Osteoblast (primary cell): ENCODE measurements at regions not wholly inside any gene's neighbourhood (a gene's known extent, or its start where the extent isn't known, plus 50 kb on each side); places are given as distances from the start of the nearest gene placed in this dataset.

Experiments used
- DNase-seq: peaks from one replicate; pipeline ENCODE4 v3.0.0; 2011; ENCODE audit warnings: low spot score, mixed read lengths; ENCODE audit not compliant: insufficient read length; ENCODE audit errors: missing footprints
- H2AFZ ChIP-seq: 2 replicates; pipeline ENCODE4 v1.6.0; 2011; ENCODE audit warnings: mild to moderate bottlenecking, low read length
- H3K27ac ChIP-seq: 2 replicates; pipeline ENCODE4 v1.5.1; 2011; ENCODE audit warnings: mild to moderate bottlenecking, low read depth, low read length, moderate library complexity
- H3K27me3 ChIP-seq: 2 replicates; pipeline ENCODE4 v1.6.0; 2012; ENCODE audit warnings: mild to moderate bottlenecking, control low read depth, inconsistent platforms, low read length, moderate library complexity; ENCODE audit not compliant: insufficient read depth
- H3K36me3 ChIP-seq: 2 replicates; pipeline ENCODE4 v1.5.1; 2011; ENCODE audit warnings: mild to moderate bottlenecking, low read length, control low read depth, moderate library complexity; ENCODE audit not compliant: insufficient read depth
- H3K4me1 ChIP-seq: 2 replicates; pipeline ENCODE4 v1.5.1; 2011; ENCODE audit warnings: mild to moderate bottlenecking, low read length, control low read depth, moderate library complexity; ENCODE audit not compliant: insufficient read depth
- H3K4me2 ChIP-seq: 2 replicates; pipeline ENCODE4 v1.6.0; 2011; ENCODE audit warnings: mild to moderate bottlenecking, low read length; ENCODE audit not compliant: insufficient read depth
- H3K4me3 ChIP-seq: fragments of 200-600 bp; sonication (generic); 3 replicates; pipeline ENCODE4 v1.5.1; 2012; ENCODE audit warnings: mild to moderate bottlenecking, low read length, inconsistent platforms; ENCODE audit not compliant: insufficient read depth
- H3K79me2 ChIP-seq: 2 replicates; pipeline ENCODE4 v1.6.0; 2012; ENCODE audit warnings: mild to moderate bottlenecking, low read length, control low read depth, inconsistent platforms; ENCODE audit not compliant: insufficient read depth
- H3K9me3 ChIP-seq: 2 replicates; pipeline ENCODE4 v1.5.1; 2011; ENCODE audit warnings: low read depth, low read length, control low read depth
- H4K20me1 ChIP-seq: 2 replicates; pipeline ENCODE4 v1.6.0; 2012; ENCODE audit warnings: mild to moderate bottlenecking, low read length, control low read depth; ENCODE audit not compliant: insufficient read depth
- TF ChIP-seq, protein P1 (sequence below): IDR thresholded peaks from 2 replicates; pipeline ENCODE4 v1.5.1; 2011; ENCODE audit warnings: mild to moderate bottlenecking, low read depth, low read length, moderate library complexity; ENCODE audit errors: extremely low read depth

DNA sequence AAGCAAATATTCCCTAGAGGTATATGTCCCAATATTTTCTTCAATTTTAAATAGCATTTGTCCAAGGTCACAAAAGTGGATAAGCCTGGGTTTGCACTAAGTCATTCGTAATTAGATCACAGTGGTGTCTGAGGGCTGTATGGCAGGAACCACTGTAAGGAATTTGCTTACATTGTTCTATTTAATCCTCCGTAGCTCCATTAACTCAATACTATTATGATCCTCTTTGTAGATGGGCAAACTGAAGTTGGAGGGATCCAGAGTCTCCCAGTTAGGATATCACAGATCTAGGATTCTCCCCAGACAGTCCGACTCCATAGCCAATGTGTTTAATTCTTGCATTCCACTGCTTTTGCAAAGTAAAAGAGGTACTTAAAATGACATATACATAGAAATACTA lies 242.7 kb upstream of the DCAF8L1 start:
- TF ChIP-seq, protein P1, sequence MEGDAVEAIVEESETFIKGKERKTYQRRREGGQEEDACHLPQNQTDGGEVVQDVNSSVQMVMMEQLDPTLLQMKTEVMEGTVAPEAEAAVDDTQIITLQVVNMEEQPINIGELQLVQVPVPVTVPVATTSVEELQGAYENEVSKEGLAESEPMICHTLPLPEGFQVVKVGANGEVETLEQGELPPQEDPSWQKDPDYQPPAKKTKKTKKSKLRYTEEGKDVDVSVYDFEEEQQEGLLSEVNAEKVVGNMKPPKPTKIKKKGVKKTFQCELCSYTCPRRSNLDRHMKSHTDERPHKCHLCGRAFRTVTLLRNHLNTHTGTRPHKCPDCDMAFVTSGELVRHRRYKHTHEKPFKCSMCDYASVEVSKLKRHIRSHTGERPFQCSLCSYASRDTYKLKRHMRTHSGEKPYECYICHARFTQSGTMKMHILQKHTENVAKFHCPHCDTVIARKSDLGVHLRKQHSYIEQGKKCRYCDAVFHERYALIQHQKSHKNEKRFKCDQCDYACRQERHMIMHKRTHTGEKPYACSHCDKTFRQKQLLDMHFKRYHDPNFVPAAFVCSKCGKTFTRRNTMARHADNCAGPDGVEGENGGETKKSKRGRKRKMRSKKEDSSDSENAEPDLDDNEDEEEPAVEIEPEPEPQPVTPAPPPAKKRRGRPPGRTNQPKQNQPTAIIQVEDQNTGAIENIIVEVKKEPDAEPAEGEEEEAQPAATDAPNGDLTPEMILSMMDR: no peak
- Histone ChIP-seq H3K9me3 (no peaks in the 10 kb centered on the region), H4K20me1 (no peaks in the 10 kb centered on the region), H3K36me3 (no peaks in the 10 kb centered on the region), H3K27ac (no peak overlapping the region), H3K4me3 (no peak overlapping the region), H3K4me1 (no peaks in the 10 kb centered on the region), H3K4me2 (no peak overlapping the region), H2AFZ (no peak overlapping the region), H3K79me2 (no peaks in the 10 kb centered on the region), H3K27me3 (no peaks in the 10 kb centered on the region)
- DNase-seq: no peak

DNA sequence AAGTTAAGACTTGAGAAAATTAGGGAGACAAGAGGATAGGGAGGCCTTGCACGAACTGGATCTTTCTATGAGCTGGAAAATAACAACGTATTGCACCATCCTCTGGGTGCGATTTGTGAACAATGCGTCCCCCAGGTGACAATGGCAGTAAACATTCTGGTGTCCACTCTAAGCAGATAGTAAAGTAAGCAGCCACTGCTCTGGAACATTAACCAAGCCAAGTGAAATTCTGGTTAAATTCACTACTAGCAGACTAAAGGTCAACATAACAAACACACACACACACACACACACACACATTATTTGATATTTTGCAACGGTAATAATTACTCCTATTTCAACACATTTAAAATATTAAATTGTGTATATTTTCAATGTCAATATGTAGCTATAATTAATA lies 242.2 kb upstream of the DCAF8L1 start:
- Histone ChIP-seq H3K4me2 (no peak overlapping the region), H3K36me3 (no peaks in the 10 kb centered on the region), H3K79me2 (no peaks in the 10 kb centered on the region), H3K4me3 (no peak overlapping the region), H2AFZ (no peak overlapping the region), H3K27ac (no peak overlapping the region), H3K4me1 (no peaks in the 10 kb centered on the region), H4K20me1 (no peaks in the 10 kb centered on the region), H3K27me3 (no peaks in the 10 kb centered on the region), H3K9me3 (no peaks in the 10 kb centered on the region)
- no peak for DNase-seq
- TF ChIP-seq, protein P1: no peak

DNA sequence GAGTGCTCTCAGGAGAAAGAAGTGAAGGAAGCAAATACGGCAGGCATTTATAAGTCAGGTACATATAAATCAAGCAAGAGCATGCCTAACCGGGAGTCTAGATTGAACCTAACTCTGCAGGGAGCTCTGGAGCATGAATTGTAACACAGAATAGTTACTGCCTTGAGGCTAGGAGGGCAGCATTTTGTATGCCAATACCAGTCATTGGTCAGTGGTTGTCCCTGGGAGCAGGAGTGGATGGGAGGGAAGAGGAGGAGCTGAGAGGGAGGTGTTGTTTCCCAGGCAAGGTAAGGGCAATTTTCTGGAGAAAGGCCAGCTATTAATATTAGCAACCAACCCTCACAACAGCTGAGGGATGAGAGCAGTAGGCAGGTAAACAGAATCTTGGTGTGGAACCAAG lies 224.7 kb upstream of the DCAF8L1 start:
- no peak for DNase-seq
- Histone ChIP-seq H4K20me1 (no peaks in the 10 kb centered on the region), H3K4me3 (no peak overlapping the region), H3K79me2 (no peaks in the 10 kb centered on the region), H3K9me3 (no peaks in the 10 kb centered on the region), H3K4me1 (no peaks in the 10 kb centered on the region), H3K27me3 (no peaks in the 10 kb centered on the region), H2AFZ (no peak overlapping the region), H3K4me2 (no peak overlapping the region), H3K27ac (no peak overlapping the region), H3K36me3 (no peaks in the 10 kb centered on the region)
- TF ChIP-seq, protein P1: no peak

DNA sequence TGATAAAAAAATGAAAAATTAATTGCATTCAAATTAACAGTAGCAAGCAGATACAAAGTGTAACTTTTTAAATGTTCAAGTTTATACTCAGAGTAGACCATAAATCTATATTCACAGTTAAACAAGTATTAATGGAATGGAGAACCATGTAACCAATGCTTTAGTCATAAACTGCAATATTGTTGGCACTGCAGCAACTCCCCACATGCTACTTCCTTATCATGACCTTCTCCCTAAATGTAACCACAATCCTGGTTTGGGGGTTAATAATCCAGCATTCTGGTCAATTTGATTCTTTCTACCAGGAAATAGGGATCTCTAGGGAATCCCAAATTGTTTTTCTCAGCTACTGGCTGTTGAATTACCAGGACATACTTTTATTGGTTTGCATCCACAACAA lies 223.9 kb upstream of the DCAF8L1 start:
- Histone ChIP-seq H3K79me2 (no peaks in the 10 kb centered on the region), H3K4me3 (no peak overlapping the region), H3K4me2 (no peak overlapping the region), H3K36me3 (no peaks in the 10 kb centered on the region), H3K4me1 (no peaks in the 10 kb centered on the region), H3K9me3 (no peaks in the 10 kb centered on the region), H2AFZ (no peak overlapping the region), H3K27ac (no peak overlapping the region), H3K27me3 (no peaks in the 10 kb centered on the region), H4K20me1 (no peaks in the 10 kb centered on the region)
- DNase-seq: peak; percentile 4
- TF ChIP-seq, protein P1: no peak
